ENCODE measurements at regions not wholly inside any gene's neighbourhood (a gene's known extent, or its start where the extent isn't known, plus 50 kb on each side); places are given as distances from the start of the nearest gene placed in this dataset.

DNA sequence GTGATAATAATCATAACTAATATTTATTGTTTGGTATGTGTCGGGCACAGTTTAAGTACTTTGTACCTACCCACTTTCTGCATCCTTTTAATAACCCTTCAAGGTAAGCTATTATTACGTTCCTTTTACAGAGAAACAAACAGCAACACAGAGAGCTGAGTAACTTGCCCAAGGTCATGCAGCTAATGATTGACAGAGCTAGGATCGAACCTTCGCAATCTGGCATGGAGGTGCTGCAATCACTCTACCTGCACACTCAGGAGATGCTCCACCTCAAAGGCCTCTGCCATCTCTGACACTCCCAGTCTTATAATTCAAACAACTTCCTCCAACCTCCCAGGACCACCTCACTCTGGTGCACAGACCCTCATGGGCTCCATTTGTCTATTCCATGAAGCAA is 137.2 kb downstream of the DMRTA2 start:
- TF ChIP-seq, protein P1, sequence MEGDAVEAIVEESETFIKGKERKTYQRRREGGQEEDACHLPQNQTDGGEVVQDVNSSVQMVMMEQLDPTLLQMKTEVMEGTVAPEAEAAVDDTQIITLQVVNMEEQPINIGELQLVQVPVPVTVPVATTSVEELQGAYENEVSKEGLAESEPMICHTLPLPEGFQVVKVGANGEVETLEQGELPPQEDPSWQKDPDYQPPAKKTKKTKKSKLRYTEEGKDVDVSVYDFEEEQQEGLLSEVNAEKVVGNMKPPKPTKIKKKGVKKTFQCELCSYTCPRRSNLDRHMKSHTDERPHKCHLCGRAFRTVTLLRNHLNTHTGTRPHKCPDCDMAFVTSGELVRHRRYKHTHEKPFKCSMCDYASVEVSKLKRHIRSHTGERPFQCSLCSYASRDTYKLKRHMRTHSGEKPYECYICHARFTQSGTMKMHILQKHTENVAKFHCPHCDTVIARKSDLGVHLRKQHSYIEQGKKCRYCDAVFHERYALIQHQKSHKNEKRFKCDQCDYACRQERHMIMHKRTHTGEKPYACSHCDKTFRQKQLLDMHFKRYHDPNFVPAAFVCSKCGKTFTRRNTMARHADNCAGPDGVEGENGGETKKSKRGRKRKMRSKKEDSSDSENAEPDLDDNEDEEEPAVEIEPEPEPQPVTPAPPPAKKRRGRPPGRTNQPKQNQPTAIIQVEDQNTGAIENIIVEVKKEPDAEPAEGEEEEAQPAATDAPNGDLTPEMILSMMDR (conservative IDR thresholded peaks at IDR 0.05 in 1 of 2, IDR thresholded peaks at IDR 0.05 in 1 of 2; ENCODE audit: extremely low read depth in 1 of 2, insufficient read depth in 1 of 2, low read depth in 1 of 2, low read length in 2 of 2): no peak
- no peak for TF ChIP-seq EZH2 (IDR thresholded peaks at IDR 0.05; ENCODE audit: borderline replicate concordance, low read length)

Measured in mammary epithelial cell (primary cell).